GM12873 (cell line): ENCODE measurements at regions not wholly inside any gene's neighbourhood (a gene's known extent, or its start where the extent isn't known, plus 50 kb on each side); places are given as distances from the start of the nearest gene placed in this dataset.

Source experiments
- CTCF ChIP-seq: IDR thresholded peaks from 2 replicates; pipeline ENCODE4 v1.5.1; 2012; ENCODE audit warnings: low read depth, mild to moderate bottlenecking, moderate library complexity, low read length, control low read depth; ENCODE audit not compliant: insufficient read depth; ENCODE audit errors: missing control alignments

GRCh38 chr2:59567151-59567550 lies 986.3 kb downstream of the BCL11A start:
- TF ChIP-seq CTCF, result no peak

GRCh38 chr2:59566739-59567138 lies 986.7 kb downstream of the BCL11A start:
- no peak for TF ChIP-seq CTCF

GRCh38 chr2:59561281-59561680 lies 992.2 kb downstream of the BCL11A start:
- TF ChIP-seq CTCF, result no peak

GRCh38 chr2:59560769-59561168 lies 992.7 kb downstream of the BCL11A start:
- no peak for TF ChIP-seq CTCF

- no peak for TF ChIP-seq CTCF
These were observed 1012.6 kb downstream of the BCL11A start for GRCh38 chr2:59540864-59541263.

GRCh38 chr2:59538398-59538911 lies 1015.0 kb downstream of the BCL11A start:
- TF ChIP-seq CTCF, result no peak

- no peak for TF ChIP-seq CTCF
These were observed 1020.6 kb downstream of the BCL11A start for GRCh38 chr2:59532808-59533207.
